NAMALWA (cell line): ENCODE measurements at regions not wholly inside any gene's neighbourhood (a gene's known extent, or its start where the extent isn't known, plus 50 kb on each side); places are given as distances from the start of the nearest gene placed in this dataset.
A peak's percentile ranks its signal among the peaks of the same experiment; 100 is the strongest.

Experiments
- DNase-seq: peaks from one replicate; pipeline ENCODE4 v3.0.0-alpha.2; 2015; ENCODE audit warnings: low spot score

DNA sequence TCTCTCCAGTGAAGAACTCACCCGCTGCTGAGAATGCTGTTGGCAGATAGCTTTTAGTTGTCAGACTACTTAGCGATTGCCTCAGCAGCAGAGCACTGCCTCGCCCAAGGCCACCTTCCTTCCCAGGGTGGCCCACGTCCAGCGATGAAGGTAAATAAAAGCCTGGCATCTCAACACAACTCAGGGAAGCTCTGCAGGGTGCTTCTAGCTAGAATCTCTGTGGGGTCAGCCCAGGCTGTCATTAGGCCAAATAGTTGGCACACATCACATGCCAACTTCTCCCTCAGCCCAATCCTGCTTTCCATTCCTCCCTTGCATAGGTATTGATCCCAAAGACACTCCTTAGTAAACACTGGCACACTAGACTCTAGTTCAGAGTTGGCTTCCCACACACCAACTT is 368.1 kb upstream of the TMTC1 start:
- no peak for DNase-seq

DNA sequence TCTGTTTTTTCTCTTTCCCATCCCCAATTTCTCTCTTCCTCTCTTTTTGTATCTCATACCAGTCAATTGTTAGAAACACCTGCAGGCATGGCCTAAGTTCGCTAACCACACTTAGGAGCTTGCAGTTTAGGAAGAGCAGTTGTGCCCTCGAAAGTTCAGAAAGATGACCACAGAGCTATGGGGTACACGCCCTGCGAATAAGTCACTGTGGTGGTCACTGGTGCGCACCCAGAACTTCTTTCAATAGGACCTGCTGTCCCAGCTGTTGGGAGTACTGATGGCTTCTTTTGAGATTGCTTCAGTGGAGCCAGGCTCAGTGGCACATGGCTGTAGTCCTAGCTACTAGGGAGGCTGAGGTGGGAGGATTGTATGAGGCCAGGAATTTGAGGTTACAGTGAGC is 362.8 kb upstream of the TMTC1 start:
- no peak for DNase-seq

DNA sequence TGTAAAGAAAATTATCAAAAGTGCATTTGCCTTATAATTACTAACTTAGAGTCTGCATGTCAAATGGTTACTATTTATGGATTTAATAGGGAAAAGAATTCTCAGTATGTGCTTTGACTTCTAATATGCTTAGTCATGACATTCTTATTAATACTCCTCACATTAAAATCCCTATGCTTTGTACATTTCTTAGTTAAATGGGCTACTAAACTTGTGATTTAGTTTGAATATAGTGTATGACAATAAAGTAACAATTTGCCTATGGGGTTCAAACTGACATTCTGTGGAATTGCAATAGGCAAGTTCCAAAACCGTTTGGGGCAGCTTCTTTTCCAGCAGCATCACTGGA is 361.9 kb upstream of the TMTC1 start:
- DNase-seq: no peak

DNA sequence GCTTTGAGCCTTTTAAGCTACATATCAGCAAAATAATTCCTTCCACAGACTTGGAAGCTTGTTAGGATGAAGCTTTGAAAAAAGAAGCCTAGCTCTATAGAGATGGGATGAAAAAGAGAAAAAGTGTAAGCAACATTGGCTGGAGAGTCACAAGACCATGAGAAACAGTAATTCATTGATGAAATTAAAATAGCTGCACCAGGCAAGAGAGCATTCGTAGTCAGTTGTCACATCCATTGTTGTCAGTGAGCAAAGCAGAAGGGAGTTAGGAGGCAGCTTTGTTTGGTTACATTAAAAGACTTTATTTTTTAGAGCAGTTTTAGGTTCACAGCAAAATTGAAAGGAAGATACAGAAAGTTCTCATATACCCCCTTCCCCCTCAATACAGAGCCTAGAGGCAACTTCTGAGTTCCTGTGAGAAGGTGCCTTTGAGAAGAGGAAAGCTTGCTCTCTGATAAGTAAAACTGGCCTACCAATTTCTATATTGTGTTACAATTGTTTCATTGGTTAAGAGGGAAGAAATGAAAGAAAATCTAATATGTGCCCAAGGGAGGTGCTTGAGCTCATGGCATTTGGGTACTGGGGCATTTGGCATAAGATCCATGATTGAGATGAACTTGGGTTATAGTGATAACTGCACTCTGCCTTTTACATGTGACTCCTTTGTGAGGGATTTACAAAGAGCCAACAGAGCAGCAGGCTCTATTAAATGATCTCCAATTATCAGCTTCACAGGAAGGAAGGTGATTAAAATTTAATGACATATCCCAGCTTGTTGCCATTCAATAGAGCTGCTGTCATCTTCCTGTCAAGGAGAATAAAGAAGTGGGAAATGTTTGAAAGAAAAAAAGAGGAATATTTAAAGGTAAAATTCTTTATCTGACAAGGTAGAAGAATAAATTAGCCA is 361.3 kb upstream of the TMTC1 start:
- DNase-seq: no peak

DNA sequence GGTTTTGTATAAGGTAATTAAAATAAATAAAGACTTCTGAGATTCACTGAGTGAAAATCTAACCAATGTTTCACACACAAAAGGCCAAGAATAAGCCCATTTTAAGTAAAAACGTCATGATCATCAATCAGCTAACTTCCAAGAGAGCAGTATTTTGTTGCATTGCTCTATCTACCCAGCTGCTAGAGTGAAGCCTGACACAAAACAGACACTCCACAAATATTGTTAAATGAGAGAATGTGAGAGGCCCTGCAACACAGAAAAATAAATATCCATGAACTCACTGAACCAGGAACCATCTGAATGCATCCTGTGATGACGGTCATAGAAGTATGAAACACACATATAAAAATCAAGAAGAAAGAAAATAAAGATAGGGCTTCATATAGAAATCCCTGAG is 358.6 kb upstream of the TMTC1 start:
- no peak for DNase-seq

DNA sequence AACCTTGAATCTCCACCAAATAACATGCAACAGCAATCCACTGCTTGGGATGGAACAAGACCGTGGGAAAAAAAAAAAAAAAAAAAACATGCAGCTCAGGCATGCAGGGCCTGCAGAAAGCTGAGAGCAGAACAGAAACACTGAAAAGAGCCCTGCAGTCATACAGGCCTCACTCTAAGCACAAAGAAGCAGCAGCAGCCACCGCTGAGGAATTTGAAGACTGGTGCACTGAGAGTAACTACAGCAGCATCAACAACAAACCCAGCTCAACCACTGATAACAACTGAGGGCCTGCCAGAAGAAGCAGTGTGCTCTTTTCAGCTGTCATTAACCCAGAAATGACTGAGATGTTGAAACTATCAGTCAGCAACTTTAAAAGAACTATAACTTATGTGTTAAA is 354.7 kb upstream of the TMTC1 start:
- no peak for DNase-seq

DNA sequence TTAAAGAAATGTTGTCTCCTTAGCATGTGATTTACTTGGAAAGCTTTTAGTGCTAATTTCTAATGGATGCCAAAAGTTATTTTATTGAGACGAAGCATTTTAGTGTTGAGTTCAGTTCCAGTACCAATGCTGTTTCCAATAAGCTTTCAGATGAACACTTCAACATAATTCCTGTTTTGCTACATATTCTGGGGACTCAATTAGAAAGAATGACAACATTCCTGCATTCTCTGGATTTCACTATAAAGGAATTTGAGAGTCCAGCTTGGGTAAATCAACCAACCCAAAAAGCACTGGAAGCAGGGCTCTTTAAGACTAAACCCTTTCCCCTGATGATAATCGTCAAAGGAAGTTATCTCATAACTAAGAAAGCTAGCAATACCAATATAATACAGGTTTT is 353.0 kb upstream of the TMTC1 start:
- no peak for DNase-seq

DNA sequence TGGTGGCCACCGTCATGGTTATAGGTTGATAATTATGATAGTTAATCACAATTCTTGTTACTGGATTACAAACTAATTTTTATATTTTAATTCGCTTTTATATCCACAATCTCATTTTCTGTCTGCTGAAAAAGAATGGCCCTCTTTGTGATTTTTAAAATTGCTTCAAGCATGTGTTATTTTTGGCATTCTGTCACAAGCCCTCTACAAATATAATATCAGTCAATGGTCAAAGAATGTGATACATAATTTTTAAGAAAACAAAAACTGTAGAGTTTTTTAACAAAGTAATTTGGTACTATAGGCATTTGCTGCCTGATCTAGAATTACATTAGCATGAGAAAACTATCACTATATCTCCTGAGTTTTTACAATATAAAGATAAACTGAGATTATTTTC is 352.0 kb upstream of the TMTC1 start:
- no peak for DNase-seq

DNA sequence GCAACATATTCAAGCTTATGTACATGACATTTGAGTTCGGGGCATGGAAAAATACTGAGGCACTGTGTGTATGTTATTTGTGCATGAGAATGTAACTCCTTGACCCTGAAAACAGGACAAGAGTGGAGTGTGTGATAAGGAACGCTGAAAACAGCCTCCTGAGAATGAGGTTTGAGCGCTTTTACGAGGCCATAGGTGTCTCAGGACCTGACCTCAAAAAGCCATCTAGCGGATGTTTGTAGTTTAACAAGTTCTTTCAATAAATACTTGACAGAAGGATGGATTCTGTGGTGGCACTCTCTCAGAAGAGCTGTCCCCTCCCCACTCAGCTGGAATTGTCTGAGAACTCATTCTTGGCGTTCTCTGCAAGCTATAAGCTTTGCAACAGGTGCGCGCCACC is 350.5 kb upstream of the TMTC1 start:
- DNase-seq: peak; percentile 23

DNA sequence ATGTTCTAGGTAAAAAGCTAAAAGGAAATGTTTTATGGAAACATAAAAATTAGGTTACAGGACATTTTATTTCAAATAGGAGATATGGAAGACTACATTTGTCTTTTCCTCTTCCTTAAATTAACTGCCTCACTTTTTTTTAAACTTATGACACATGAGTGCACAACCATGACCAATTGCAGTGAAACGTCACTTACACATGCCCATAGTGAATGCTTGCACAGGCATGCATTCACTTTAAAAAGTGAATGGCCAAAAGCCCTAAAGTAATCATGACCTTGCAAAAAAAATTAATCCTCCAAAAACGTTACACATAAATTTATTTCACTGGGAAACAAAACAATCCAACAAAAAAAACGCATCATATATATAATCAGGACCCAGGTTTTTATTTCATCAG is 343.2 kb upstream of the TMTC1 start:
- DNase-seq: no peak

DNA sequence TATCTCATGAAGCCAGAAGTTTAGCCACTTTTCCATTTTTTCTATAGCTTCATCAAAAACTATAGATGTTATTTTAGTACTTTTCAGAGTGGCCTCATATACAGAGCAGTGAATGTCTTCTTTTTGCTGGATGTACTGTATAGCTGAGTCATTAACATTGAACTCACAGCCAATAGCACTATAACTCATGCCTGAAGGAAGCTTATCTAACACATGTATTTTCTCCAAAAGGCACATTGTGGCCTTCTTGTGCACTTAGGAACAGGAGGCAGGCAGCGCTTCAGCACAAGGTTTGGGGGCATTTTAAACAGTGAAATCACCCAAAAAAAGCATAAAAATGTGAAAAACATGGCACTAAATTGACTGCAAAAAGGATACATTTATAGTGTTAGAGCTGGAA is 336.8 kb upstream of the TMTC1 start:
- no peak for DNase-seq

DNA sequence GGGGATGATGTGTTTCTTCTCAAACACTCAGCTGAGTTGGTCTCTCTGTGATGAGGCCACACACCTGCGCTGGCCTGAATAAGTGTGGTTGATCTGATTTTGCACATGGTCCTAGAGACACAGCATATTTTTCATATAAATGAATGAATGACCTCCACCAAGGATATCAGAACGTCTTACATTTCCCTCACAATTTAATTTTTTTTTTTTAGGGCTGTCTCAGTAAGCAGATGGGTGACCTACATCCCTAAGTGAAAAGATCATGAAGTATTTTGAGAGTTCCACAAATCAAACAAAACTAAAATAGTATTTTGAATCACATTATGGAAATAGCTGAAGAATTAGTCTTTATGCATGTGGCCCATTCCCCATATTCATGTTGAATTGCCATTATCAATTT is 333.7 kb upstream of the TMTC1 start:
- DNase-seq: no peak

DNA sequence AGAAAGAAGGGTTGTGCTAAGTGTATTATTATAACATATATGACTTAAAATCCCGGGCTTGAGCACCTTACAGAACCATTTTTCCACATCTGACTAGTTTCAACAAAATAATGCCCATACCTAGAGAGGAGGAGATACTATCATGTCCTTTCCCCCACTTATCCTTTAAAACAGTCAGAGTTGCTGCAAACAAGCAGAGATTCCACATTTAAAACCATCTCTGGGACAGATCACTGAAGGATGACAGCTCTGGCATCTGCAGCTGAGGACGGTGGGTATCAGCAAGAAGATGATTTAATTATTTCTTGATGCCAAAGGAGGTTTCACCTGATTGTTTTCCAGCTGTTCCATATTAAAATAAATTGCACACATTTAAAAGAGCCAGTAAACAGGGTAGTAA is 328.0 kb upstream of the TMTC1 start:
- DNase-seq: no peak

DNA sequence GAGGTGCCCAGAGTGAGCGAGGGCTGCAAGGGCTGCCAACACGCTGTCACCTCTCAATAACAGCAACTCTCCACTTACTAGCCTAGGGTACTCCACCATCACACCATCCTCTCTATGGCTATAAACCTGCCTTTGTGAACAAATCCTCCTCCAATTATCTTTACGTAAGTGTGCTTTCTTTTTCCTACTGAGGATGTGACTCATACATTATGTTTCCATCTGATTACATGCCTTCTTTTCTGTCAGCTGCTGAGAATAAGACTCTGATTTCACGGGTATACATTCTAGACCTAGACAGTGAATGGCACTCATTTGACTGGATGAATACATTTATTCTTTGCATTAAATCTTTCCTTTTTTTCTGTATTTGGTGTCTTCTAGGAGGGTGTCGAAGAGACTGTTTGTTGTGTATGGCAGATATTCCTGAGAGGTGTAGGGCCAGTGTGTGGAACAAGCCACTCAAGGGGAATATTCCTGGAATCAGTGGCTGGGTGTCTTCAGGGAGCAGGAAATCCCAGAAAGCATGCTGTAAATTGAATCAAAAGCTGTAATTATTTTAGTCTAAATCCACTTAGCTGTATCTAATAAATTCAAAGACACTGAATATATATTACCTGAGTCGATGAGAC is 327.3 kb upstream of the TMTC1 start:
- DNase-seq: no peak

DNA sequence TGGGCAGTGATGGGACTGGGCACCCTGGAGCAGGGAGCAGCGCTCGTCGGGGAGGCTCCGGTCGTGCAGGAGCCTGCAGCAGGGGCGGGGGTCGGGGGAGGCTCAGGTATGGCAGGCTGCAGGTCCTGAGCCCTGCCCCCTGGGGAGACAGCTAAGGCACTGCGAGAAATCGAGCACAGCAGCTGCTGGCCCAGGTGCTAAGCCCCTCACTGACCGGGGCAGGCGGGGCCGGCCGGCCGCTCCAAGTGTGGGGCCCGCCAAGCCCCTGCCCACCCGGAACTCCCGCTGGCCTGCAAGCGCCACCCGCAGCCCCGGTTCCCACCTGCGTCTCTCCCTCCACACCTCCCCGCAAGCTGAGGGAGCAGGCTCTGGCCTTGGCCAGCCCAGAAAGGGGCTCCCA is 326.8 kb upstream of the TMTC1 start:
- DNase-seq: no peak

DNA sequence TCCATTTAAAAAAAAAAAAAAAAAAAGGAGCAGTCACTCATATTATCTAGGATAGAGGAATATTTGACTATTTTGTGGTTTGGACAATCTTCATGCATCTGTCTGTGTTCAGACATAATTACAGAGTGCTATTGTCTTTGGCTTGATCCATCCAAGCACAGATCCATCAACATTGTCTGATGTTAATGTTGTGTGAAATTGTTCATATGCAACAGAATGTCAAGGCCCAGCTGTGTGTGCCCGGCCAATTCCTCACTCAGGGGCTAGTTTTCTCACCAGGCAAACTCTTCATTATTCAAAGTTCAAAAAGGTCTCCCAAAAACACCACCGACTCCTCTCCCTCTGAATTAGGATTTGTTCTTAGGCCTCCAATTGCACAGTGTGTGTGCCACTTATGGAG is 324.9 kb upstream of the TMTC1 start:
- DNase-seq: no peak

DNA sequence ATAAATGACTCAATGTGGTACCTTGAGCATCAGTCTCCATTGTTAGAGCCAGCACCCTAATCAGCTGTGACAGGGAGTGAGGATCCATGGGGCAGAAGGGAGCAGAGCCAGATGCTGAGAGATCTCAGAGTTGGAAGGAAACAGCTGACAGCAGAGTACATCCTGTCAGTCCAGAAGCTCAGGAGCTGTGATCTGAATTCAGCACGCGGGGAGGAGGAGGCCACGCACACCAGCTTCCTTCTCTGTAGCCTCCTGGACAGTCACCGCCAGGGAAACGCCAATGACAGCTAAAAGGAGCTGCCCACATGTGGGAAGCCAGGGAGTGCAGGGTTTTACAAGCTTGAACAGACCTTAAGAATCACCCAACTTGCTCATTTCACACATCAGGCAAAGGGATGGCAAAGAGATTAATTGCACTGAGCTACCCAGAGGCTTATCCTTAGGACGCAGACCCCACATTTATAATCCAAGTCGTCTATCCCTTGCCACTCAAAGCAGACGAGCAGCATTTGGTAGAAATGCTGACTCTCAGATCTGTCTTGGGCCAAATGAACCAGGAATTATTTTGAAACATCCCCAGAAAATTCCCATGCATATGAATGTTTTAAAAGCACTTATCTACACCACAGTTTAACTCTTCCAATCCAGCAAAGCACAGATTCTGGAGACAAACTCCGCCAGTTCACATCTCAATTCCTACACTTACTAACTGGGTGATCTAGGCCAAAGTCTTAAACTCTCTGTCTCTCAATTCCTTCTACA is 322.6 kb upstream of the TMTC1 start:
- DNase-seq: no peak

DNA sequence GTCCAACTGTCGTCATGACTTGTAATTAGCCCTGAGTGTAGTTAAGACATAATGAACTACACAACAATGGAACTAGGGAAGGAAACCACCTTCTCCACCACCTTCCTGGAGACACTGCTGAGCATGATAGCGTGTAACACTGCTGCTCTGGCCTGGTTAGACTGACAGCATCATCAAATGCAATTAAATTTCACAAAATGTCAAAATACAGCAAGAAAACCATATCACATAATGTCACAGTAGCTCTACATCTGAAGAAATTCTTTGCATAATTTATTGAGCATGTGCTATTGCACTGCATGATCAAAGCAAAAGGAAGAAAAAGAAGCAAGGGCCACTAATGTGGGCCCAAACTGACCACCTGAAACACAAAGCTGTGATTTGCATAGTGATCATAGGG is 321.8 kb upstream of the TMTC1 start:
- no peak for DNase-seq

DNA sequence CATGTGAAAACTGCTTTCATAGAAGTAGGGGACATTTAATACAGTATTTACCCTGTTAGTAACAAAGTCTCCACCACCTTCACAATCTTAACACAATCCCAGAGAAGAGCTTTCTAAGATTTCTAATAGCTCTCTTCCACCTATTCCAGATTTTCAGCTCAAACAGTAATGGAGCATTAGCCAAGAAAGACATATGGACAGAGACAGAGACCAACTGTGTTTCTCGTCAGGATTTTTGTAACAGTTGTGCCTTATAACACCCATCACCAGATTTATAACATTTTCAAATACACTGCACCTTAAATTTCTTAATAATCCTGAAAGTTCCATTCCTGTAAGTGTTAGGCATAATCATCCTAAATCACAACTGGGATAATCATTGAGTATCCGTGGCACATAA is 321.2 kb upstream of the TMTC1 start:
- no peak for DNase-seq

DNA sequence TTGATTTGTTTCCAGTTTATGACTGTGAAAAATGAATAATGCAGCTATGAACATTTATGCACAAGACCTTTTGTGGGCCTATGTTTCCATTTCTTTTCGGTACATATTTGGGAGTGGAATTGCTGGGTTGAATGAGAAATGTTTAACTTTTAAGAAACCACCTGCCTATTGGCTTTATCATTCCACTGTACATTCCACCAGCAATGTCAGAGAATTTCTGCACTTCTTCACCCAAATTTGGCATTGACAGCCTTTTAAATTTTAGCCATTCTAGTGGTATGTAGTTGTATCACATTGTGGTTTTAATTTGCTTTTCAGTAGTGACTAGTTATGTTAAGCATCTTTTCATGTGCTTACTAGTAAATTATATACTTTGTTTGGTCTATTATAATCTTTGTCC is 317.0 kb upstream of the TMTC1 start:
- no peak for DNase-seq

DNA sequence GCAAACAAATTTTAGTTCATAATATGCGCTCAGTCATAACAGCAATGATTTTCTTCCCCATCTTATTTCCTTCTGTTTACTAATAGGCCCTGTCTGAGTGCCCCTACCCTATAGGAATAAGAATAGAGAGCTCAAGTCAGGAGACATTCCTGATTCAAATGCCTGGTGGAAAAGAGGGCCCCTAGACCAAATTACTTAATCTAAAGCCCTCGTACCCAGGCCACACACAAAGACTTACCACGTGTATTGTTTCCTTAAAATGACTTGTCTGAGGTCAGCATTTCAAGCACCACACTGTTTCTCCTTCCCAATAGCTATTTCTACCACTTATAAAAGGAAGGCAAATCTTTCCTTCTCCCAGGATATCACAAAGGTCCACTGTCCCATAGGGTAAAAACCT is 314.9 kb upstream of the TMTC1 start:
- no peak for DNase-seq

DNA sequence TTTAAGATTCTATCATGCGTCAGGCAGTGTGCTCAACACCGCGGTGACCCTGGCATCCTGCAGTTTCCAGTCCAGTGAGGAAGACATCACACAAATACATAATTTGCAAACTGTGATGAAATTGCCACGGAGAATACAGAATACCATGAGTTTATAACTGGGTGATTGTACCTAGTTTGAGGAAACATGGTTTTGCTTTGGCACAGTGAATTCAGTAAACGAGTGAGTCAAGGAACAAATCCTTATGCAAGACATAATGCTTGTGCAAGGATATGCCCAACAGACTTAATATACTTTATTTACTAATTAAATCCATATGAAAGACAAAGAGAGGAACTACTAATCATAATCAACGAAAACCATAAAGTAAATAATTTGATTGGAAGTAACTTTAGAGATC is 311.8 kb upstream of the TMTC1 start:
- no peak for DNase-seq

DNA sequence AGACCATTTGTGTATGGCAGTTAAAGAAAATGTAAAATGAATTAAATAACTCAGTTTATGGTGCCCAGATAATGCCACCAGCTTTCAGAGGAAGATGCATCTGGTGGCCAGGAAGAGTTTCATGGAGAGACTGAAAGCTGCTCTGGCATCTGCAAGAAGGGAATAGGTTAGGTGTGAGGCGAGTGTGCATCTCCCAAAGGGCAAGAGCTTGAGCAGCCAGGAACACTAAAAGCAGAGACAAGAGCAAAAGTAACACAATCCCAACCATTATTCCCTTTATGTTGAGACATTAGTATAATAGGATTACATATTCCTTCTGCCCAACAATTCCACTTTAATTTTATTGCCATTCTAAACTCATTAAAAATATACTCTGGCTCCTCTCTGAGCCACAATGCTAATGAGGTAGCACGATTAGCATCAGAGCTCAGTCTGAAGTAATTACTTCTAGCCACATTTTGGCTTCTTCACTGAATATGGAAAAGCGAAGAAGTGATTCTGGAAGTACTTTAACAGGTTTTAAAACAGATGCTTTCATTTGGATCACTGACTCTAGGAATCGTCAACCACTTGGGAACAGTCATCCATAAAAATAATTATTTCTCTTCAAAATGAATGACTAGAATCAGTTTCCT is 309.4 kb upstream of the TMTC1 start:
- DNase-seq: no peak
